PC-9 (cell line): ENCODE measurements at regions not wholly inside any gene's neighbourhood (a gene's known extent, or its start where the extent isn't known, plus 50 kb on each side); places are given as distances from the start of the nearest gene placed in this dataset.

Source experiments
- BruUV-seq: library from RNA; stranded (reverse); fragments of 400-500 nt; replicated peaks from 2 replicates; lab custom pipeline; 2021; lab: Mats Ljungman, UMichigan
- CTCF ChIA-PET: fragments of 300-600 bp; sonication (Branson Sonifier 250); formaldehyde crosslinking; loops from one replicate; lab custom pipeline; 2022; ENCODE audit warnings: antibody characterized with exemption; lab: Charles Lee
- POLR2A ChIA-PET: fragments of 300-600 bp; sonication (Branson Sonifier 250); formaldehyde crosslinking; loops from one replicate; lab custom pipeline; 2022; ENCODE audit warnings: antibody characterized with exemption; ENCODE audit not compliant: unreplicated experiment; lab: Charles Lee
- DNase-seq, 2 experiments: peaks; one replicate each; pipeline versions ENCODE4 v3.0.0 to v3.0.0-alpha.2; 2015 to 2022; ENCODE audit warnings: mixed read lengths in 1 of 2
- H2AFZ ChIP-seq: fragments of 200-600 bp; sonication (generic); 2 replicates; pipeline ENCODE4 v1.8.1; 2017; ENCODE audit warnings: antibody characterized with exemption
- H3F3A ChIP-seq: fragments of 200-600 bp; sonication (generic); 2 replicates; pipeline ENCODE4 v1.8.1; 2017; ENCODE audit warnings: antibody characterized with exemption, mild to moderate bottlenecking, low read depth; ENCODE audit not compliant: insufficient read depth
- H3K27ac ChIP-seq: fragments of 200-600 bp; sonication (generic); 2 replicates; pipeline ENCODE4 v1.6.1; 2016; ENCODE audit warnings: mixed run types
- H3K27me3 ChIP-seq: fragments of 200-600 bp; sonication (generic); 2 replicates; pipeline ENCODE4 v1.6.1; 2016; ENCODE audit warnings: low read depth, mixed run types; ENCODE audit not compliant: insufficient read depth
- H3K36me3 ChIP-seq: fragments of 200-600 bp; sonication (generic); 2 replicates; pipeline ENCODE4 v1.6.1; 2016; ENCODE audit warnings: low read depth, mixed run types
- H3K4me1 ChIP-seq: fragments of 200-600 bp; sonication (generic); replicated peaks from 2 replicates; pipeline ENCODE4 v1.6.1; 2016; ENCODE audit warnings: mixed run types; ENCODE audit not compliant: insufficient read depth
- H3K4me2 ChIP-seq: fragments of 200-600 bp; sonication (generic); 2 replicates; pipeline ENCODE4 v1.6.1; 2017; ENCODE audit warnings: mixed run types
- H3K4me3 ChIP-seq: fragments of 200-600 bp; sonication (generic); 2 replicates; pipeline ENCODE4 v1.6.1; 2016; ENCODE audit warnings: mixed run types
- H3K79me2 ChIP-seq: fragments of 200-600 bp; sonication (generic); 2 replicates; pipeline ENCODE4 v1.6.1; 2017; ENCODE audit warnings: low read depth, mixed run types
- H3K9me2 ChIP-seq: fragments of 200-600 bp; sonication (generic); 2 replicates; pipeline ENCODE4 v1.8.1; 2017; ENCODE audit warnings: mild to moderate bottlenecking; ENCODE audit not compliant: insufficient read depth
- H3K9me3 ChIP-seq: fragments of 200-600 bp; sonication (generic); 2 replicates; pipeline ENCODE4 v1.8.1; 2016; ENCODE audit warnings: low read depth; ENCODE audit not compliant: insufficient read depth
- H4K20me1 ChIP-seq: fragments of 200-600 bp; sonication (generic); 2 replicates; pipeline ENCODE4 v1.8.1; 2017; ENCODE audit not compliant: insufficient read depth
- CTCF ChIP-seq: fragments of 200-600 bp; sonication (generic); conservative IDR thresholded peaks from 2 replicates; pipeline ENCODE4 v1.6.1; 2017; ENCODE audit warnings: mixed run types, antibody characterized with exemption, mild to moderate bottlenecking, moderate library complexity
- EZH2 ChIP-seq: fragments of 200-600 bp; sonication (generic); IDR thresholded peaks from 2 replicates; pipeline ENCODE4 v1.8.0; 2017; ENCODE audit warnings: antibody characterized with exemption, low read depth
- intact Hi-C: fragments of 100-400 bp; cut with micrococcal nuclease; formaldehyde crosslinking; loops from one replicate; pipeline ENCODE4 v1.10.0; 2022; ENCODE audit not compliant: unreplicated experiment

GRCh38 chr5:2281446-2281845 is 398.7 kb upstream of the IRX4 start:
- H3K9me2 ChIP-seq = no peaks in the 10 kb centered on the region
- intact Hi-C loops = no loop called here
- BruUV-seq = no TSS peak
- H3K9me3 ChIP-seq = no peaks in the 10 kb centered on the region
- ChIA-PET CTCF (no interaction called here), POLR2A (no interaction called here)
- H3K27me3 ChIP-seq = peaks cover 72% of the 10 kb centered on the region
- H2AFZ ChIP-seq = no peak overlapping the region
- no peak overlapping the region for H3K27ac ChIP-seq
- H3K4me2 ChIP-seq = no peak overlapping the region
- H3K4me1 ChIP-seq = no peaks in the 10 kb centered on the region
- no peak overlapping the region for H3K4me3 ChIP-seq
- TF ChIP-seq EZH2 (no peak), CTCF (no peak)
- H4K20me1 ChIP-seq = no peaks in the 10 kb centered on the region
- no peaks in the 10 kb centered on the region for H3K36me3 ChIP-seq
- H3F3A ChIP-seq = no peaks in the 10 kb centered on the region
- DNase-seq = no peak
- no peaks in the 10 kb centered on the region for H3K79me2 ChIP-seq

- Histone ChIP-seq H3K79me2 (no peaks in the 10 kb centered on the region), H3K4me1 (no peaks in the 10 kb centered on the region), H3K9me3 (no peaks in the 10 kb centered on the region), H3K36me3 (no peaks in the 10 kb centered on the region), H2AFZ (no peak overlapping the region), H3K27me3 (peaks cover 78% of the 10 kb centered on the region), H3K4me3 (no peak overlapping the region), H3K27ac (no peak overlapping the region), H3K9me2 (no peaks in the 10 kb centered on the region), H3K4me2 (no peak overlapping the region), H3F3A (no peaks in the 10 kb centered on the region), H4K20me1 (no peaks in the 10 kb centered on the region)
- no peak for DNase-seq
- ChIA-PET POLR2A (no interaction called here), CTCF (no interaction called here)
- TF ChIP-seq EZH2 (no peak), CTCF (no peak)
- intact Hi-C loops = no loop called here
- BruUV-seq = no TSS peak
Measured at GRCh38 chr5:2280318-2280717, 397.6 kb upstream of the IRX4 start.

- Histone ChIP-seq H3F3A (no peaks in the 10 kb centered on the region), H3K36me3 (no peaks in the 10 kb centered on the region), H3K9me2 (no peaks in the 10 kb centered on the region), H4K20me1 (no peaks in the 10 kb centered on the region), H3K79me2 (no peaks in the 10 kb centered on the region), H3K27me3 (peaks cover 78% of the 10 kb centered on the region), H2AFZ (no peak overlapping the region), H3K27ac (no peak overlapping the region), H3K4me3 (no peak overlapping the region), H3K9me3 (no peaks in the 10 kb centered on the region), H3K4me2 (no peak overlapping the region), H3K4me1 (no peaks in the 10 kb centered on the region)
- TF ChIP-seq CTCF (no peak), EZH2 (no peak)
- POLR2A ChIA-PET = no interaction called here
- CTCF ChIA-PET = no interaction called here
- DNase-seq = no peak
- intact Hi-C loops = no loop called here
- no TSS peak for BruUV-seq
Measured at GRCh38 chr5:2278825-2279456, 396.2 kb upstream of the IRX4 start.
